DMS153 (cell line): ENCODE measurements at regions not wholly inside any gene's neighbourhood (a gene's known extent, or its start where the extent isn't known, plus 50 kb on each side); places are given as distances from the start of the nearest gene placed in this dataset.
"Not testable (repeated sequence)": the region's sequence is repeated elsewhere in the genome, so short reads cannot be mapped to it uniquely, and the experiment has no call there.

Experiments used
- DNase-seq: peaks from one replicate; lab custom pipeline; 2025; lab: John Stamatoyannopoulos, UW

DNA sequence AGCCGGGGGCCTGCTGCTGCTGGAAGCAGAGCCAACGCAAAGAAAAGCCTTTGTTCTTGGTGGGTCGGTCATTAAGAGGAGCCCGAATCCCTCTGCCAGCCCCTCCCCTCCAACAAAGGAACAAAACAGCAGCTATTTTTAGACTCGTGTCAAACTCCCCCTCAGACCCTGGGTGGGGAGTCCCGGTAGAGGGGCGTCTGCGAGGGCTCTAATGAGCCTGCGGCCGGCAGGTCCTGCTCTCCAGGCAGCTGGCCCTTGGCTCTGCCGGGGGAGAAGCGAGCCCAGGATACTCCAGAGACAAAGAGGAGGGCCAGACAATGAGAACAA lies 114.0 kb downstream of the LHX2 start:
- DNase-seq = no peak

DNA sequence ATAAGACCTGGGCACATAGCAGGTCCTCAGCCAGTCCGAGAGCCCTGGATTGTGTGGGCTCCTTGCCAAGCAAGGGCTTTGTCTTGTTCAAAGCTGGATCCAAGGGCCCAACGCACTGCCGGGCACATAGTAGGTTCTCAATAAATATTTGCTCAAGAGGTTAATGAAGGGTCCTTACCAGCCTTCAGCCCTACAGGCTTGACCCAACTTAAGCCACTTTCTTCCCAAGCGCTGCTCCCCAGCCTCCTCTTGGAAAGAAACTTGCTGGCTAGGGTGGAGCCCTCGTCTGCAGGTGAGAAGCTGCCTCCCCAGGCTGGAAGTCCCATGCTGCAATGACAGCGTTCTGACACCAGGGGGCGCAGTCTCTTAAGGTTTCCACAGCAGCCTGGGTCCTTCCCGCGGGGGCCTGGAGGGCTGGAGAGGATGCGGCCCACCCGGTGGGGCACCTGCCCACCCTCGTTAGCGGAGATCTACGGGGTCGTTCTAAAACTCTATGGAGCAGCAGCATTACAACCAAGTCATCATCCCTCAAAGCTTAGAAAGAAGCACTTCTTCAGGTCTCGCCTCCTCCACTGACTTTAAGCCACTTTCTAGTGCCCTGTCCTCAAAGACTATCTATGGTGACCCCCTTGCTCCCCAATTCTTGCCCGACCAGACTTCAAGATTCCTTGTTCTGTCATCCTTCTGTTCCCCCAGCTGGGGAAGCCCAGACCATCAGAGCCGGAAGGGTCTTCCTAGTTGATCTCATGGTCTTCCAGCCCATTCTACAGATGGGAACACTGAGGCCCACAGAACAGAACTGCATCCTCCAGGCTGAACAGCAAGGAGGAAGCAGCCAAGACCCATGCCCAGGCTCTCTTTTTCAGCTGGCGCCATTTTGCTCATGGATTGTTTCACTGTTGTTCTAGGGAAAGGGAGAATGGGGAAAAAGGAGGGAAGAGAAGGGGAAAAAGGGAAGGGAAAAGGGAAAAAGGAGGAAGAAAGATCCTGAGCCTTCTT lies 115.4 kb downstream of the LHX2 start:
- no peak for DNase-seq

GRCh38 chr9:124128568-124129166 lies 117.1 kb downstream of the LHX2 start:
- DNase-seq = no peak

DNA sequence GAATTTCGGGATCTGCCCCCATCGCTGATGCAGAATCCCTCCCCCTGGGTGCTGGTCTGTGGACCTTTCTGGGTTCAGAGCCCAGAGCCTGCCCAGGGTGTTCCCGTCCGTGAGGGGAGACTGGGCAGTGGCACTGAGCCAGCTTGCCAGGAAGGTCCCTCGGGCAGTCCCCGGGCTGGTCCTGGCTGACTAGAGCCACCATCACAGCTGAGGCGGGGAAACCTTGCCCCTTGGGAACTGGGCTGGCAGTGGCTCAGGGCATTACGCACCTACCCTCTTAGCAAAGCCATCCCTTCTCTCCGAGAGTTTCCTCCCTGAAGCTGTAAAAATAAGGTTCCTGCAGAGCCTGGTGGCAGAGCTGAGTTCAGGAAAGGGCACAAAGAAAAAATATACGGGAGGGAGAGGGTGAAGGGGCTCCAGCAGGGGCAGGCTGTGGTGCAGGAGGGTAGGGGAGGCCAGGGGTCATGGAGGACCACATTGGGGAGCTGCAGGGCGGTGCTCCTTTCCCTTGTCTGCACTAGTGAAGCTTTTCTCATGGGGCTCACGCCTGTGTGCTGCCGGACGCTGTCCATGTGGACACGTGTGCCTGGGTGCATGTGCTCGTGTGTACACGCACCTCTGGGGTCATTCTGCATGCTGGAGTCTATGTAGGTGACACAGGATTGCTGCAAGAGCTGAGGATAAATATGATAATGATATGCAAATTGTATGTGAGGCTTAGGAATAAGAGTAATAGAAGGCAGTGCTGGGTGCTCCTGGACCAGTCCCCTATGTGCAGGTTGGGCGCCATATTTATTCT lies 118.9 kb downstream of the LHX2 start:
- DNase-seq = no peak

DNA sequence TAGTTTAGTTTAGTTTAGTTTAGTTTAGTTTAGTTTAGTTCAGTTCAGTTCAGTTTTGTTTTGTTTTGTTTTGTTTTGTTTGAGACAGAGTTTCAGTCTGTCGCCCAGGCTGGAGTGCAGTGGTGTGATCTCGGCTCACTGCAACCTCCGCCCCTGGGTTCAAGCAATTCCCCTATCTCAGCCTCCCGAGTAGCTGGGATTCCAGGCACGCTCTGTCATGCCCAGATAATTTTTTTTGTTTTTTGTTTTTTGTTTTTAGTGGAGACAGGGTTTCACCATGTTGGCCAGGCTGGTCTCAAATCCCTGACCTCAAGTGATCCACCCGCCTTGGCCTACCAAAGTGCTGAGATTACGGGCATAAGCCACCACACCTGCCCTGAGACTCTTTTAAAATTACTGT lies 120.0 kb downstream of the LHX2 start:
- not testable (repeated sequence) for DNase-seq

DNA sequence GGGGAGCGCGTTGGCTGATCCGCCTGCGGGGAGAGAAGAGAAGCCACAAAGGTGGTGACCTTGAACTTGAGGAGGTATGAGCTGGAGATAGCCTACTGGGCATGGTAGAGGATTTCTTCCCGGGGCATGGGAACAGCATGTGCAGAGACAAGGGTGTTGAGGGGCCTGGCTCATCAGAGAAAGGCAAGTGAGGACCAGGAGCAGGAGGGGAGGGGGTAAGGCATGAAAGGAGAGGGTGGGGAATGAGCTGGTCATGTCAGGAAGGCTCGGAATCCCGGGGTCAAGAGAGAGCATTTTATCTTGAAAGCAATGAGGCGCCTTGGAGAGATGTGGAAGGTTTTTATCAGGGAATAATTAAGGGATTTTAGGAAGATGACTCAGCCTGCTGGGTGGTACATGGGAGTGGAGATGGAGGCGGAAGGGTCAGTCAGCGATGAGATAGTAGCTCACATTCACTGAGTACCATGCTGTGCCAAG lies 121.1 kb downstream of the LHX2 start:
- DNase-seq = no peak

DNA sequence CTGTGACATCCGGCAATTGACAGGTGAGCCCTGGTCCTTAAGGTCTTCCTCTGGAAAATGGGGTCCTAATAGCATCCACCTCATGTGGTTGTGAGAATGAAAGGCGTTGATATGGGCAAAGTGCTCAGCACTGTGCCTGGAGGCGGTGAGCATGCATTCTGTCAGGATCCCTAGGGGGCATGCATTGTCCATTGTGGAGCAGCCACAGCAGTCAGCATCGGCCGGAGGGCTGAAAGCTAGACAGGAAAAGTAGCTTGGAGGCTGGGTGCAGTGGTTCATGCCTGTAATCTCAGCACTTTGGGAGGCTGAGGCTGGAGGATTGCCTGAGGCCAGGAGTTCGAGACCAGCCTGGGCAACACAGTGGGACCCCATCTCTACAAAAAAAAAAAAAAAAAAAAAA lies 122.2 kb downstream of the LHX2 start:
- no peak for DNase-seq

GRCh38 chr9:124134526-124134925 lies 123.0 kb downstream of the LHX2 start:
- no peak for DNase-seq

GRCh38 chr9:124135813-124136365 lies 121.9 kb upstream of the NEK6 start:
- DNase-seq = no peak

- DNase-seq = no peak
Measured at GRCh38 chr9:124137009-124137943, 120.5 kb upstream of the NEK6 start.

GRCh38 chr9:124137944-124138335 lies 119.8 kb upstream of the NEK6 start:
- DNase-seq = no peak

DNA sequence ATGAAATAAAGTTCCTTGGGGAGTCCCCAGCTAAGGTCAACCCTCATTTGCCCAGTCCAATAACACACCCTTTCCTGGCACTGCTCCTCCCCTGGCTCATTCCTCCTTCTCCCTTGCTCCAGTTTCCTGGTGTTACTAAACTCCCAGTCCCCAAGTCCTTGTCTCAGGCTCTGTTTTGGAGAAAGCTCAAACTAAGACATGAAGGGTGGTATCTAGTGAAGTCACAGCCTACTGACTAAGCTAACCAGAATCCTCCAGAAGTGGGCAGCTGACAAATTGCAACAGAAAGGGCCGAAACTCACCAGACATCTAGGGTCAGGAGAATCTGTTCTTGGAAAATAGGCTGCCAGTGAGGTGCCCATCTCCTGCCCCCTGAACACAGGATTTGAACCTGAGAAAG lies 118.7 kb upstream of the NEK6 start:
- no peak for DNase-seq

GRCh38 chr9:124140941-124141568 lies 116.7 kb upstream of the NEK6 start:
- no peak for DNase-seq

DNA sequence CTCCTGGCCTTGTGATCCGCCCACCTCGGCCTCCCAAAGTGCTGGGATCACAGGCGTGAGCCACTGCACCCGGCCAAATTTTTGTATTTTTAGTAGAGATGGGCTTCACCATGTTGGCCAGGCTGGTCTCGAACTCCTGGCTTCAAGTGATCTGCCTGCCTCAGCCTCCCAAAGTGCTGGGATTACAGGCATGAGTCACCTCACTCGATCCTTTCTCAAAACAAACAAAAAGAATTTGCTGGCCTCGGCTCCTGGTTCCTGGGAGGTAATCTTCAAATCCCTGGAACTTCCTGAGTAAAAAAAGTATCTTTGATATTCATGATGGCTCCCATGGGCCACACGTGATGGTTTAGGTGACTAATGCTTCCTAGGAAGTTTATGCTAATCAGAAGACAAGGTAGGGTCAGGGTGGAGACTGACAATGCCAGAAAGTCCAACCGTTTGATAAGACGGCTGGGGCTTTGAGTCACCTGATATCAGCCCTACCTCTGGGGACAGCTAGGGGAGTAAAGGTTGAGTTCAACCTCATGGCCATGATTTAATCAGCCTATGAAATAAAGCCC lies 113.1 kb upstream of the NEK6 start:
- not testable (repeated sequence) for DNase-seq

DNA sequence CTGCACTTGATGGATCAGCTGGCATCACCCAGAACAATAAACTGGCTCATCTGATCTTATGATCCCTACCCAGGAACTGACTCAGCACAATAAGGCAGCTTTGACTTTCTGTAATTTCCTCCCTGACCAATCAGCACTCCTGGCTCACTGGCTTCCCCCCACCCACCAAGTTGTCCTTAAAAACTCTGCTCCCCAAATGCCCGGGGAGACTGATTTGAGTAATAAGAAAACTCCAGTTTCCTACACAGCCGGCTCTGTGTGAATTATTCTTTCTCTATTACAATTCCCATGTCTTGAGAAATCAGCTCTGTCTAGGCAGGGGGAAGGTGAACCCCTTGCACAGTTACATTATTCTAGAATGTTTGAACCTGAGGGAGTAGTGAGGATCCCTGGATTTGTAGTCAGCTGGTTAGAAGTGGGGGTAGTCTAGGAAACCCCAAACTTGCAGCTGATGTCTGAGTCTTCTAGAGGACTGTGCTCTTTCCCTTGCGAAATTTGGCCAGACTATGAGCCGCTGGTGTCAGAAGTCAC lies 111.7 kb upstream of the NEK6 start:
- no peak for DNase-seq

GRCh38 chr9:124149992-124150391 lies 107.8 kb upstream of the NEK6 start:
- no peak for DNase-seq

- no peak for DNase-seq
Measured at GRCh38 chr9:124163760-124164255, 93.9 kb upstream of the NEK6 start.

GRCh38 chr9:124164811-124165210 lies 92.9 kb upstream of the NEK6 start:
- DNase-seq = no peak

DNA sequence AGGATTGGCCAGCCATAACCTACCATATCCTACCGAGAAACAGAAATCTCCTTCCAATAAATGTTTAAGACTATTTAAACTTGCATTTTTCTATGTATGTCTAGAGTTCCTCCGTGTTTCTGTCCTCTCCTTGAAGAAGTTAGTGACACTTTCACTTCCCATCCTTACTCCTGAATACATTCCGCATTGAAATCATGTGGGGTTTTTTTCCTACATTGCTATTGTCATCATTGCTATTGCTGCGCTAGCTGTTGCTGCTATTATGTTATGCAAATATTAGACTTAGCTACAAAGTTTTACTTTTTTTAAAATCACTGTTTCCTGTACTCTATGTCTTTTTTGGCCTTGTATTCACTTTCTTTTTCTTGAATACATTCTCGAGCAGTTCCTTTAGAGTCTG lies 83.3 kb upstream of the NEK6 start:
- DNase-seq = no peak

- not testable (repeated sequence) for DNase-seq
Measured at GRCh38 chr9:124177522-124177921, 80.2 kb upstream of the NEK6 start.
